Omental fat pad (tissue), 3 donors: ENCODE measurements at regions not wholly inside any gene's neighbourhood (a gene's known extent, or its start where the extent isn't known, plus 50 kb on each side); places are given as distances from the start of the nearest gene placed in this dataset.
"Not testable (repeated sequence)": the region's sequence is repeated elsewhere in the genome, so short reads cannot be mapped to it uniquely, and the experiment has no call there.

Experiments
- ATAC-seq: fragments of 150-250 bp; one replicate; pipeline ENCODE4 v1.9.1; 2016; ENCODE audit warnings: mild to moderate bottlenecking, moderate library complexity; ENCODE audit not compliant: low FRiP score
- DNase-seq: peaks from one replicate; pipeline ENCODE4 v3.0.0-alpha.2; 2019; ENCODE audit warnings: low spot score
- CTCF ChIP-seq, 3 donors: fragments of 450-650 bp; IDR thresholded peaks; one replicate each; pipeline ENCODE4 v1.5.1; 2016 to 2017; ENCODE audit warnings: antibody characterized with exemption in 3 of 3, mild to moderate bottlenecking in 3 of 3, moderate library complexity in 2 of 3

GRCh38 chr6:74197310-74197709, 501.3 kb downstream of the CD109 start:
- no peak for TF ChIP-seq CTCF (IDR thresholded peaks at IDR 0.05)
- ATAC-seq, result no peak
- no peak for DNase-seq

GRCh38 chr6:74187811-74188210, 491.8 kb downstream of the CD109 start:
- DNase-seq (no peak), ATAC-seq (no peak)
- TF ChIP-seq CTCF (IDR thresholded peaks at IDR 0.05), result no peak

GRCh38 chr6:74182992-74183391, 487.0 kb downstream of the CD109 start:
- ATAC-seq (no peak), DNase-seq (no peak)
- TF ChIP-seq CTCF (IDR thresholded peaks at IDR 0.05), result no peak

- no peak for TF ChIP-seq CTCF (IDR thresholded peaks at IDR 0.05)
- ATAC-seq, result no peak
- DNase-seq, result no peak
Measured at GRCh38 chr6:74181471-74181870, 485.5 kb downstream of the CD109 start.

GRCh38 chr6:74177506-74177905, 481.5 kb downstream of the CD109 start:
- no peak for ATAC-seq
- no peak for TF ChIP-seq CTCF (IDR thresholded peaks at IDR 0.05)
- no peak for DNase-seq

GRCh38 chr6:74170550-74170949, 474.5 kb downstream of the CD109 start:
- DNase-seq, ATAC-seq: not testable (repeated sequence)

GRCh38 chr6:74170118-74170517, 474.1 kb downstream of the CD109 start:
- ATAC-seq, result no peak
- DNase-seq, result no peak
- TF ChIP-seq CTCF (IDR thresholded peaks at IDR 0.05), result no peak

- ATAC-seq (no peak), DNase-seq (no peak)
- no peak for TF ChIP-seq CTCF (IDR thresholded peaks at IDR 0.05)
Measured at GRCh38 chr6:74167976-74168375, 472.0 kb downstream of the CD109 start.
